Fibroblast of skin of left biceps (primary cell): ENCODE measurements at regions not wholly inside any gene's neighbourhood (a gene's known extent, or its start where the extent isn't known, plus 50 kb on each side); places are given as distances from the start of the nearest gene placed in this dataset.
A peak's percentile ranks its signal among the peaks of the same experiment; 100 is the strongest.

Experiments
- DNase-seq, 2 experiments: peaks; one replicate each; pipeline ENCODE4 v3.0.0-alpha.2; 2013; ENCODE audit warnings: low read depth in 2 of 2

GRCh38 chr5:4984461-4984860 lies 155.7 kb upstream of the ADAMTS16 start:
- no peak for DNase-seq

- no peak for DNase-seq
Measured at GRCh38 chr5:4987431-4987830, 152.7 kb upstream of the ADAMTS16 start.

- no peak for DNase-seq
Measured at GRCh38 chr5:4989118-4989517, 151.0 kb upstream of the ADAMTS16 start.

GRCh38 chr5:4990017-4990416 lies 150.1 kb upstream of the ADAMTS16 start:
- no peak for DNase-seq

- no peak for DNase-seq
Measured at GRCh38 chr5:4990462-4990861, 149.7 kb upstream of the ADAMTS16 start.

- DNase-seq, result no peak
Measured at GRCh38 chr5:4991925-4992324, 148.2 kb upstream of the ADAMTS16 start.

GRCh38 chr5:4995014-4995413 lies 145.1 kb upstream of the ADAMTS16 start:
- DNase-seq, result peak; percentile 25 to 34

- DNase-seq, result no peak
Measured at GRCh38 chr5:5005353-5005752, 134.8 kb upstream of the ADAMTS16 start.

GRCh38 chr5:5006548-5006947 lies 133.6 kb upstream of the ADAMTS16 start:
- no peak for DNase-seq

GRCh38 chr5:5009240-5009639 lies 130.9 kb upstream of the ADAMTS16 start:
- DNase-seq, result no peak

- DNase-seq, result no peak
Measured at GRCh38 chr5:5011151-5011550, 129.0 kb upstream of the ADAMTS16 start.

- peak in 1 of 2 experiments; percentile 4 for DNase-seq
Measured at GRCh38 chr5:5014586-5015235, 125.4 kb upstream of the ADAMTS16 start.

GRCh38 chr5:5017827-5018577 lies 122.1 kb upstream of the ADAMTS16 start:
- DNase-seq, result no peak

- DNase-seq, result no peak
Measured at GRCh38 chr5:5018578-5018970, 121.6 kb upstream of the ADAMTS16 start.

- no peak for DNase-seq
Measured at GRCh38 chr5:5021436-5021835, 118.7 kb upstream of the ADAMTS16 start.

- DNase-seq, result no peak
Measured at GRCh38 chr5:5025098-5025773, 114.9 kb upstream of the ADAMTS16 start.

GRCh38 chr5:5025774-5026408 lies 114.2 kb upstream of the ADAMTS16 start:
- DNase-seq, result no peak

GRCh38 chr5:5026409-5026785 lies 113.7 kb upstream of the ADAMTS16 start:
- DNase-seq, result no peak

GRCh38 chr5:5031665-5032064 lies 108.5 kb upstream of the ADAMTS16 start:
- DNase-seq, result no peak

- no peak for DNase-seq
Measured at GRCh38 chr5:5037674-5038073, 102.5 kb upstream of the ADAMTS16 start.

GRCh38 chr5:5039918-5040317 lies 100.2 kb upstream of the ADAMTS16 start:
- no peak for DNase-seq

- no peak for DNase-seq
Measured at GRCh38 chr5:5040712-5041111, 99.4 kb upstream of the ADAMTS16 start.

- no peak for DNase-seq
Measured at GRCh38 chr5:5042806-5043205, 97.3 kb upstream of the ADAMTS16 start.
